Esophagus squamous epithelium (tissue), 5 donors: ENCODE measurements at regions not wholly inside any gene's neighbourhood (a gene's known extent, or its start where the extent isn't known, plus 50 kb on each side); places are given as distances from the start of the nearest gene placed in this dataset.

ENCODE experiments used
- DNase-seq: peaks from one replicate; lab custom pipeline; 2025; lab: John Stamatoyannopoulos, UW
- H3K27ac ChIP-seq, 4 donors: fragments of 200-600 bp; sonication (generic); one replicate each; pipeline ENCODE4 v1.5.1; 2016 to 2019; ENCODE audit warnings: mild to moderate bottlenecking in 1 of 4
- H3K27me3 ChIP-seq, 4 donors: fragments of 200-600 bp; sonication (generic); 1 replicate in 3 of 4; 2 replicates in 1 of 4; pipeline versions ENCODE4 v1.5.1 to v1.6.0; 2017 to 2021; ENCODE audit warnings: antibody characterized with exemption in 1 of 4
- H3K36me3 ChIP-seq, 3 donors: fragments of 200-600 bp; sonication (generic); one replicate each; pipeline ENCODE4 v1.5.1; 2016 to 2019
- H3K4me1 ChIP-seq, 3 donors: fragments of 200-600 bp; sonication (generic); one replicate each; pipeline ENCODE4 v1.5.1; 2017 to 2019
- H3K4me3 ChIP-seq, 4 donors: fragments of 200-600 bp; sonication (generic); 1 replicate in 3 of 4; 2 replicates in 1 of 4; pipeline ENCODE4 v1.5.1; 2016 to 2019; ENCODE audit warnings: mild to moderate bottlenecking in 2 of 4, moderate library complexity in 1 of 4
- H3K9me3 ChIP-seq, 3 donors: fragments of 200-600 bp; sonication (generic); one replicate each; pipeline ENCODE4 v1.5.1; 2016 to 2019
- POLR2A ChIP-seq, 4 donors: fragments of 450-650 bp; IDR thresholded peaks; one replicate each; pipeline ENCODE4 v1.6.1; 2017; ENCODE audit warnings: antibody characterized with exemption in 4 of 4, mild to moderate bottlenecking in 4 of 4, moderate library complexity in 3 of 4
- WGBS, 2 donors: methylation state at CpG; one replicate each; pipeline ENCODE4 v1.1.5; 2018; 5-methylcytosine and 5-hydroxymethylcytosine counted together
- intact Hi-C: fragments of 100-400 bp; cut with DNase I; formaldehyde crosslinking; loops from one replicate; pipeline ENCODE4 v1.15.0; 2022
- TF ChIP-seq, protein P1 (sequence below), 6 experiments: fragments of 450-650 bp in 4 of 6; fragments of 200-600 bp in 2 of 6; sonication (generic) in 2 of 6; IDR thresholded peaks; one replicate each; pipeline ENCODE4 v1.5.1; 2016 to 2019; ENCODE audit warnings: antibody characterized with exemption in 6 of 6, mild to moderate bottlenecking in 4 of 6, moderate library complexity in 4 of 6
- donor health status: DM: yes; HTN: yes; CAD: no.

- WGBS, 2 donors, result 14 to 23% methylated on average over 2 of the region's 2 CpGs
- no peak overlapping the region for H3K4me3 ChIP-seq
- no peaks in the 10 kb centered on the region for H3K9me3 ChIP-seq
- H3K36me3 ChIP-seq, result no peaks in the 10 kb centered on the region
- H3K27ac ChIP-seq, result no peak overlapping the region
- no peaks in the 10 kb centered on the region for H3K4me1 ChIP-seq
- DNase-seq, result no peak
- intact Hi-C loops, result no loop called here
- H3K27me3 ChIP-seq, result no peaks in the 10 kb centered on the region
- TF ChIP-seq, protein P1, sequence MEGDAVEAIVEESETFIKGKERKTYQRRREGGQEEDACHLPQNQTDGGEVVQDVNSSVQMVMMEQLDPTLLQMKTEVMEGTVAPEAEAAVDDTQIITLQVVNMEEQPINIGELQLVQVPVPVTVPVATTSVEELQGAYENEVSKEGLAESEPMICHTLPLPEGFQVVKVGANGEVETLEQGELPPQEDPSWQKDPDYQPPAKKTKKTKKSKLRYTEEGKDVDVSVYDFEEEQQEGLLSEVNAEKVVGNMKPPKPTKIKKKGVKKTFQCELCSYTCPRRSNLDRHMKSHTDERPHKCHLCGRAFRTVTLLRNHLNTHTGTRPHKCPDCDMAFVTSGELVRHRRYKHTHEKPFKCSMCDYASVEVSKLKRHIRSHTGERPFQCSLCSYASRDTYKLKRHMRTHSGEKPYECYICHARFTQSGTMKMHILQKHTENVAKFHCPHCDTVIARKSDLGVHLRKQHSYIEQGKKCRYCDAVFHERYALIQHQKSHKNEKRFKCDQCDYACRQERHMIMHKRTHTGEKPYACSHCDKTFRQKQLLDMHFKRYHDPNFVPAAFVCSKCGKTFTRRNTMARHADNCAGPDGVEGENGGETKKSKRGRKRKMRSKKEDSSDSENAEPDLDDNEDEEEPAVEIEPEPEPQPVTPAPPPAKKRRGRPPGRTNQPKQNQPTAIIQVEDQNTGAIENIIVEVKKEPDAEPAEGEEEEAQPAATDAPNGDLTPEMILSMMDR (IDR thresholded peaks at IDR 0.05), result no peak
- TF ChIP-seq POLR2A (IDR thresholded peaks at IDR 0.05), result no peak
These were observed 112.4 kb downstream of the ISL1 start for GRCh38 chr5:51495672-51496071.

DNA sequence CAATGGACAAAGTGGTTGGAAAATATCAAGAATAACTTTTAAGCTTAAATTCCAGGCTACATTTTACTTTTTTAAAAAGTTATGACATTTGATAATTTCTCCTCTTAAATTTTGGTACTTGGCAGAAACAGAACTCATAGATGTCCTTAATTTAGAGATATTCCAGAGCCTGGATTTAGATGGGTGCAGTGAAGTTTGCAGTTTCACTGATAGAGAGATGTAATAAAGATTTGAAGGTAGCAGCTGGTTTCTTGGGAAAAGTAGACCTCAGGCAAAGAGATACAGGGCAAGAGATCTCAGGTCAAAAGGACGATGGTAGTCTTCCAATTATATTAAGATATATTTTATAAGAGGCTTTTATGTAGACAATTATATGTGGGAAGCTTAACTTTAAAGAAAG lies 134.6 kb downstream of the ISL1 start:
- TF ChIP-seq, protein P1 (IDR thresholded peaks at IDR 0.05), result no peak
- no peak for TF ChIP-seq POLR2A (IDR thresholded peaks at IDR 0.05)
- WGBS, 2 donors, result 35 to 44% methylated on average over 1 of the region's 1 CpG
- no peaks in the 10 kb centered on the region for H3K9me3 ChIP-seq

GRCh38 chr5:51518607-51519006 lies 135.4 kb downstream of the ISL1 start:
- intact Hi-C loops, result no loop called here
- H3K4me1 ChIP-seq, result no peaks in the 10 kb centered on the region

More for the DNA sequence above, 134.6 kb downstream of the ISL1 start:
- H3K36me3 ChIP-seq, result no peaks in the 10 kb centered on the region
- DNase-seq, result no peak
- intact Hi-C loops, result no loop called here
- H3K27ac ChIP-seq, result no peak overlapping the region
- H3K4me1 ChIP-seq, result no peaks in the 10 kb centered on the region
- no peaks in the 10 kb centered on the region for H3K27me3 ChIP-seq
- no peak overlapping the region for H3K4me3 ChIP-seq

GRCh38 chr5:51521583-51521982 lies 138.3 kb downstream of the ISL1 start:
- Histone ChIP-seq H3K4me3 (no peak overlapping the region), H3K27ac (no peak overlapping the region), H3K27me3 (no peaks in the 10 kb centered on the region), H3K4me1 (no peaks in the 10 kb centered on the region), H3K9me3 (no peaks in the 10 kb centered on the region), H3K36me3 (no peaks in the 10 kb centered on the region)
- WGBS, 2 donors, result 71 to 85% methylated on average over 5 of the region's 5 CpGs
- no peak for TF ChIP-seq POLR2A (IDR thresholded peaks at IDR 0.05)
- TF ChIP-seq, protein P1 (IDR thresholded peaks at IDR 0.05), result no peak
- DNase-seq, result no peak
- intact Hi-C loops, result no loop called here

More at GRCh38 chr5:51518607-51519006, 135.4 kb downstream of the ISL1 start:
- TF ChIP-seq POLR2A (IDR thresholded peaks at IDR 0.05), result no peak
- TF ChIP-seq, protein P1 (IDR thresholded peaks at IDR 0.05), result no peak
- H3K27ac ChIP-seq, result no peak overlapping the region
- H3K27me3 ChIP-seq, result no peaks in the 10 kb centered on the region
- H3K9me3 ChIP-seq, result no peaks in the 10 kb centered on the region
- no peak for DNase-seq
- no peak overlapping the region for H3K4me3 ChIP-seq
- H3K36me3 ChIP-seq, result no peaks in the 10 kb centered on the region
- 30 to 40% methylated on average over 5 of the region's 5 CpGs for WGBS, 2 donors

GRCh38 chr5:51539232-51539631 lies 156.0 kb downstream of the ISL1 start:
- Histone ChIP-seq H3K36me3 (no peaks in the 10 kb centered on the region), H3K4me3 (no peak overlapping the region), H3K27me3 (no peaks in the 10 kb centered on the region), H3K27ac (no peak overlapping the region), H3K4me1 (no peaks in the 10 kb centered on the region), H3K9me3 (no peaks in the 10 kb centered on the region)
- WGBS, 2 donors, result 92 to 93% methylated on average over 2 of the region's 2 CpGs
- intact Hi-C loops, result no loop called here
- no peak for DNase-seq
- TF ChIP-seq, protein P1 (IDR thresholded peaks at IDR 0.05), result no peak
- TF ChIP-seq POLR2A (IDR thresholded peaks at IDR 0.05), result no peak
